GM12875 (cell line): ENCODE measurements at regions not wholly inside any gene's neighbourhood (a gene's known extent, or its start where the extent isn't known, plus 50 kb on each side); places are given as distances from the start of the nearest gene placed in this dataset.

Experiments
- H3K4me3 ChIP-seq: one replicate; pipeline ENCODE4 v1.5.1; 2011; ENCODE audit warnings: low read depth, low read length, control low read depth
- CTCF ChIP-seq: IDR thresholded peaks from 2 replicates; pipeline ENCODE4 v1.5.1; 2011; ENCODE audit warnings: low read depth, mild to moderate bottlenecking, control low read depth, inconsistent platforms, low read length, moderate library complexity, borderline replicate concordance; ENCODE audit not compliant: insufficient read depth

DNA sequence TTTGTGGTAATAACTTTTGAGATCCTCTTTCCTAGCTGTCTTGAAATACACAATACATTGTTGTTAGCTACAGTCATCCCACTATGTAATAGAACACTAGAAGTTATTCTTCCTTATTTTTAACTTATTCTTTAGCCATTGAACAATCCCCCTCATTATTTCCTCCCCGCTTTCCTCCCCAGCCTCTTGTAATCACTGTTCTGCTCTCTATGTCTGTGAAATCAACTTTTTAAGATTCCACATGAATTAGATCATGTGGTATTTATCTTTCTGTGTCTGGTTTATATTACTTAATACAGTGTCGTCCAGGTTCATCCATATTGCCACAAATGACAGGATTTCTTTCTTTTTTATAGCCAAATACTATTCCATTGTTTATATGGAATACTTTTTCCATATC is 72.9 kb downstream of the SLC10A2 start:
- H3K4me3 ChIP-seq = no peak overlapping the region
- no peak for TF ChIP-seq CTCF

DNA sequence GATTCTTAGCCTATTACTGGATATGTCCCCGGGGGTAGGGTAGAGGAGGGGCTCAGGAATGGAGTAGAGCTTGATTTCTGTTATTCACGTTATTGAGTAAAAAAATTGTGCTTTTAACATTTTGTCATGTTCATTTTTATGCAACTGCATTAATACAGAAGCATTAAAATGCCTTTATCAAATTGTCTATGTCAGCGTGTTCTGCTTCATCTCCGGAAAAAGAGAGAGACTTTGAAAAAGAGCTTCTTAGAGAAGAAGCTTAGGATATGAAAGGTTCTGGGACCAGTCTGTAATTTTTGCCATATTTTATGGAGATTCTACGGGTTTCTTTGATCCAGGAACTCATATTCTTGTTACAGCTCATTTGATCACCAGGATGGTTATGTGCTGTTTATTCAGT is 82.0 kb downstream of the SLC10A2 start:
- TF ChIP-seq CTCF = no peak

DNA sequence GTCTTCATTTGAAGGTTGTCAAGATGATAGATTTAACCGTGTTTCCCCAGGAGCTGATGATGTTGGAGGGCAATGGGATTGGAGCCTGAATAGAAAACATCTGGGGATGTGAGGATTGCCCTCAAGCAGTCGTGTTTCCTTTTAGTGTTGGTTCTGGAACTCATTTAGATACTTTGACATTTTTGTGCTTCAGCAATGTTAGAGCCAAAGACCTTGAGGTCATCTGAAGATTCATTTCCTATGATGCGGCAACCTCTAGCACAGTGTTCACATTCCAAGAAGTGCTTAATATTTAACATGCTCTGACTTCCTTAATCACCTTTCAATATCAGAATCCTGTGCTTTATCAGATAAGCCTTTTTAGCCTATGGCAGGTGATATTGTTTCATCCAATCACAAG is 82.7 kb downstream of the SLC10A2 start:
- H3K4me3 ChIP-seq = no peak overlapping the region
- no peak for TF ChIP-seq CTCF

More for the DNA sequence above, 82.0 kb downstream of the SLC10A2 start:
- no peak overlapping the region for H3K4me3 ChIP-seq

GRCh38 chr13:102980331-102980982 is 85.8 kb downstream of the SLC10A2 start:
- H3K4me3 ChIP-seq = no peak overlapping the region
- no peak for TF ChIP-seq CTCF

DNA sequence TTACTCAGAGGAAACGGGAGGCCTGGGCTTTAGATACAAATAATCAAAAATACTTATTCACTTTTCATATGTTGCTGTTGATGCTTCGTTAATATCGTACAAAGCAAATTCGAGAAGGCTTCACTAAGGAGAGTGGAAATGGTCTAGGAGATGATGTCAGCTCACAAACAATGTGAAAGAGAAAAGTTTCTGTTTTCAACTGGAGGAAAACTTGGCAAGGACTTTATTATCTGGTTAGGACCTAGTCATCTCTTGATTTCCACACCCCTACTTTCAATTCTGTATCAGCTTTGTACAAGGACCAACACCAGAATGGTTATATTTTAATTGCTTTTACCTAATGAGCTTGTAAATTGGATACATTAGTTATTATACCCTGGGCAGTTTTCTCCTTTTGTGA is 88.0 kb downstream of the SLC10A2 start:
- H3K4me3 ChIP-seq = no peak overlapping the region
- TF ChIP-seq CTCF = no peak

GRCh38 chr13:102977471-102977870 is 88.7 kb downstream of the SLC10A2 start:
- TF ChIP-seq CTCF = no peak

GRCh38 chr13:102974317-102975087 is 91.7 kb downstream of the SLC10A2 start:
- no peak overlapping the region for H3K4me3 ChIP-seq
- TF ChIP-seq CTCF = no peak

More at GRCh38 chr13:102977471-102977870, 88.7 kb downstream of the SLC10A2 start:
- H3K4me3 ChIP-seq = no peak overlapping the region
